ELF-1 (cell line): ENCODE measurements at regions not wholly inside any gene's neighbourhood (a gene's known extent, or its start where the extent isn't known, plus 50 kb on each side); places are given as distances from the start of the nearest gene placed in this dataset.

ENCODE experiments used
- DNase-seq: peaks from one replicate; pipeline ENCODE4 v3.0.0-alpha.2; 2016; ENCODE audit warnings: low read depth, low spot score

DNA sequence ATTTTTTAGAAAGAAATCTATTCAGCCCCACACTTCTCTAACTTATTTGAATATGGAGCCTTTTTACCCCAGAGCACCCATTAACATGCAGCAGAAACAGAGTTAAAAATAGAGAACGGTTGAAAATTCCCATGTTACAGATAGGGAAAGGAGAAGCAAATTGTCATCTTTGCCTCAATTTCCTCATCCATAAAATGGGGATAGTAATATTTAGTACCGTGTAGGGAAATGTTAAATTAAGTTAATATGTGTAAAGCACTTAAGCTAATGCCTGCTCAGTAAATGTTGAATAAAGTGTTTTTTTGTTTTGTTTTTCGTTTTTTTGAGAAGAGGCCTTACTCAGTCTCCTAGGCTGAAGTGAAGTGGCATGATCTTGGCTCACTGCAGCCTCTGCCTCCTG is 50.3 kb downstream of the NAV1 start:
- DNase-seq, result no peak

DNA sequence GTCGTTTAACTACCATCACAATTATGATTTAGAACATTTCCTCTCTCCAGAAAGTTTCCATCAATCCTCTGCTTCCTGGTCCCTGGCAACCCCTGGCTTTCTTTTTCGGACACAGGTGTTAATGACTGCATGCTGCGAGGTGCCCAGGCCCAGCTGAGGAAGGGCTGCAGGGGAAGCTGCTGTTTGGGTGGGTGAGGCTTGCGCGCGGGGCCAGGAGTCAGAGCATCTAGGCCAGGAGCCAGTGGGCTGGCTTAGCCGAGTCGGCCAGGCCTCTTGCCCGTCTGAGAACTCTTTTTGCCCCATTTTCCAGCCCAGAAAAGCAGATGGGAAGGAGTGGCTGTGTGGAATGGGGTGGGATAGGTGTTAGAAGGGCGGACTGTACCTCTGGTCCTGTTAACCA is 51.5 kb downstream of the NAV1 start:
- DNase-seq, result no peak

DNA sequence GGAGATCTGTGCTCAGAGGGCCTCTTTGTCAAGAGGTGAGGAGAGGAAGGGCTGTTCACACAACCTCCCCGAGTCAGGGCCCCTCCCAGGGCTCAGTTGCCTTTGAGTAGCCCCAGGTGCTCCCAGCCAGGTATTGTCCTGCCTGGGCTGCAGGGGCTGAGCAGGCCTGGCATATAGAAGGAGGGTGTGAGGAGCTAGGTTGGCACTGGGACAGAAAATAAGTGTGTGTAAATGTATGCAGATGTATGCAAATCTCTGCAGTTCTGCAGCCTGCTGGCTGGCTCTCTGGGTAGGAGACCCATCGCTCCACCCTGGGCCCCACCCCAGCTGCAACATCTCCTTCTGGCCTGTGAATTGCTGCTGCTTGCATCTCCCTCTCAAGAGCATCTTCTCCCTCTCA is 52.4 kb downstream of the NAV1 start:
- DNase-seq, result no peak

DNA sequence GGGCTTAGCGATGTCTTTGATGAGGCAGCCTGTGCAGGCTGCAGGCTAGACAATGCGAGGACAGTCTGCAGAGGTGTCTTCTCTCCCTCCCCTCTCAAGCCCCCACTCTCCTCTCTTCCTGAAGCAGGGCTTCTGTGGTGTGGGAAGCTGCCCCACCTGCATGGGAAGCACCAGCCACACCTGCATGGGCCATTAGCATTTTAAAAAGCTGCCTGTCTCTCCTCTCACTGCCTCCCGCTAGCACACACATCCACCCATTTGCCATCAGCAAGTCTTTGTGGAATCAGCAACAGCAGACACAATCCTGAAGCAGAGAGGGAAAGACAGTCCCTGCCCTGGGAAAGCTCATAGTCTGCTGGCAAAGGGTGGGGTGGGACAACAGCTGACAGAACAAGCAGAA is 53.1 kb downstream of the NAV1 start:
- DNase-seq, result peak; percentile 40

DNA sequence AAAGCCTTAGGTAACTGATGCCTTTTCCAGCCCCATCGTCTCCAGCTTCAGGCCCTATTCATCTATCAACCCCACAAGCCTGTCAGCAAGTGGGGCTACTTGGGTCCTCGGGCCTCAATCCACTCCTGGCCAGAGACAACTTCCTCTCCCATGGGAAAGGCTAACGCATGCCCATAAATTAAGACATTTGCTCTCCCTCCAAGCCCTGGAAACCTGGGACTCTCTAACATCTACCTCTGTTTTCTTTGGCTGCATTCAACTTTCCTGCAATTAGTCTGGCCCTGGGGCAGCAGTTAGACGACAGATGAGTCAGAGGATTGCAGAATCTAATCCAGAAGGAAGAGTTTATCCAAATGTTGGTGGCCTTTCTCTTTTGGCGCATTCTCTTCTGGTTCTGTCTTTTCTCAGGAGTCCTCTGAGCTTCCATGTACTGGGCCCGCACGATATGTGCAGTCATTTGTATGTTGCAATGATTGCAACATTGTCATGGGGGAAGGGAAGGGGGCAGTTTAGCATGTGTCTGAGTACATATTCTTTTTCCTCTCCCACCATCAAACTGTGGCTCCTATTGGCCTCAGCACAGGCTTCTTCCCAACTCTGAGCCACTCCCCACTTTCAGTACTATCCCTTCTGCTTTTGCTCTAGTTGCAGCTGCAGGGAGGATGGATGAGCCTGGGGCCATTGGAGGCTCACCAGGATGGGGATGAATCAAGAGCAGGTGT is 54.4 kb downstream of the NAV1 start:
- peak; percentile 33 for DNase-seq

DNA sequence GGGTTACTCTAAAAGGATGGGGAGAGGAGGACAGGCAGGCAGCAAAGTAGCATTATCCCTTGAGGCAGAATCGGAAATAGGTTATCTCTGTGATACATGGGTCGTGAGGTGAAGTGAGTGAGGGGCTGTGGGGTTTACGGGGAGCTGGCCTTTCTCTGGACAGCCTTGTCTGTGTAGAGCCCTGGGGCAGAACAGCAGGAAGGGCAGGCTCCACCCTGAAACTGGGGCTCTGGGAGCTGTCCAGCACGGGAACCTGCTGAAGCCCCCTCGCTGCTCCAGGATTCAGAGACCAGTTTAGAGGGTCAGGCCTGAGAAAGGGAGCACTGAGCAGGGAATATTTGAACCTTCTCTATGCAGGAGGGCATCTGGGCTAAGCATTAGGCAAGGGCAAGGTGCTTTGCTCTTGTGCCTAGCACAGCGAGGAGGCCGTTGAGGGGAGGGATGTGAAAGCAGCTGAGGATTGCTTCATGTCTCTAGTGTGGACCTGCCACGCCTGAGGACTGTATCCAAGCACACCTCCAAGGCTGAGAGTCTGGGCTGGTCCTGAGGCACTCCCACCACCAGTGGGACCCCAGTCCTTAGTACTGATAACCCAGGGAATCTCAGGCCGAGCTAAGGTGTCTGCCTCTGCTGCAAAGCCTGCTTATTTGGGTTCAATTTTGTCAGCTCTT is 55.8 kb downstream of the NAV1 start:
- DNase-seq, result peak; percentile 83

DNA sequence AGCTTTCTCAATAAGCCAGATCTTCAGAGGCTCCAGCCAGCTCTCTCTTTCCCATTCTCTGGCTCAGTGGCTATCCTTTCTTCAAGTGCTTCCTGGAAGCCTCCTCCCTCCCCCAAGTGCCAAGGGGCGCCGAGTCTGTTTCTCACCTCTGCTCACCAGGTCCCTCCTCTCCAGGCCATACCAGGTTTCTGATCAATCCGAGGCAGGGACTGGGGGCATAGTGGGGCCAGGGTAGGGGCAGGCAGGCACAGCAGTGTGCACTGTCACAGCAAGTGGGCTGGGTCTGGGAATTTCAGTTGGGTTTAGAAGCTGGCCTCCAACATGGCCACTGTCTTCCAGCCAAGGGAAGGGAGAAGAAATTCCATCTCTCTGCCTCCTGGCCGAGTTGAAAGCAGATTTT is 56.5 kb downstream of the NAV1 start:
- no peak for DNase-seq

DNA sequence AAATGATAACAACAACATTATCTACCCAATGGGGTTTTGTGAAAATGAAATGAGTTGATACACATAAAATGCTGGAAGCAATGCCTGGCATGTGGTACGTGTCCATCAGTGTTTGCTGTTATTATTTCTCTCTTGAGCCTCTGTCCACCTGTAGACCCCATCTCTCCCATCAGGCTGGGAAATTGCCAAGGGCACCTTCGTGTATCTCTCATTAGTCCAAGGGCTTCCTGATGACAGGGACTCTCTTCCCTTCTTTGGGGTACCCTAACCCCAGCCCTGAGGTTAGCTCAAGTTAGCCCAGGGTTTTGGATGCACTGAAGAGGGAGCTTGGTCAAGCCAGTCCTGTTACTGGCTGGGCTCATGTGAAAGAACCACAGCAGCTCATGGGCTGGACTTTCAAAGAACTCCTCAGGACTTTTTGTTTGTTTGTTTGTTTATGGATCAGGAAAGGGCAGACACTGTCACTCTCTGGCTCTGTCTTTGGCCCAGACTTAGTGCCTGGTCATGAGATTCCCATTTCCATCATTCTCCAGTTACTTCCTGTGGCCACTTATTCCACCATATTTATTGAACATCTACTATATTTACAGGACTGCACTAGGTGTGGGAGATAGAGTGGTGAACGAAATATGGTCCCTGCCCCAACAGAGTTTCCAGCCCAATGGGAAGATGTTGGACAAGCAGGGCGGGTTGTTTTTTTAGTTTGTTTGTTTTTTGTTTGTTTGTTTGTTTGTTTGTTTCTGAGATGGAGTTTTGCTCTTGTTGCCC is 57.4 kb downstream of the NAV1 start:
- no peak for DNase-seq

DNA sequence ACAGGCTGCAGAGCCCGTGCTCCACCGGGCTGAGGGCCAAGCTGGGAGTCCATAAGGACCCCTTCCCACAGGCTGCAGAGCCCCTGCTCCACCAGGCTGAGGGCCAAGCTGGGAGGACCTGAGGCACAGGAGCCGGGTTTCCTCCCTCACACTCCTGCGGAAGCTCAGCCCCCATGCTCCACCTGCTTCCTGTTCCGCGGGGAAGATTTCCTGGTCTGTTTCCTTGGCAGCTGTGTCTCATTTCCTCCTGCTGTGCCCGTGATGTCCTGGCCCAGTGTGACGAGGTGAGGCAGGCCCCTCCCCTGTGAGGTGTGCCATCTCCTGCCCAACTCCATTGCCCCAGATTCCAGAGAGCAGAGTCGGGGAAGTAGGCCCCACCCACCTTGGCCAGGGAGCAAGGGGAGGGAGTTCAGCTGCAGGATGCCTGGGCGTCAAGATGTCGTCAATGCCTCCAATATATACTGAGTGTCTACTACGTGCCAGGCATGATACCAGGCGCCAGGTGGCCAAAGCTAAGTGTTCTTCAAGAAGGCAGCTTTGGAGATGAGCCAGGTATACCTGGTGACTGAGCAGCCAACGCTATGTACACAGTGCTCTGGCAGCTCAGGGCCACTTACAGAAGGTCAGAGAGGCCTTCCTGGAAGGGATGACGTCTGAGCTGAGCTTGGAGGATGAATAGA is 58.8 kb downstream of the NAV1 start:
- no peak for DNase-seq

DNA sequence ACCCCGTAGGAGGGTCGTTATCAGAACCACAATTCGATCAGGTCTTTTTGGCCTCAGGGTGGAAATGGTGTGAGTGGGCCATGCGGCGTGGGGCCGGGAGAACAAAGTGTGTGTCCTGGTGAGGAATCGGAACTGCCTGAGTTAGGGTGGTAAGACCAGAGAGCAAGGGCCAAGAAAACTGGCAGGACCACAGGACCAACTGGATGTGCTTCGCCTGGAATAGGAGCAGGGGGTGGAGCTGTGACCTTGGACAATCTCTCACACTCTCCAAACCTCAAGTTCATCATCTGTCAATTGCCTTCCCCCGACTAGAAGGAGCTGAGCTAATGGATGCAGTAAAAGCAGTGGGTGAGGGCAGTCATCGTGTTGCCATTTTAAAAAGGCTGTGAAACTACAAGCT is 59.5 kb downstream of the NAV1 start:
- no peak for DNase-seq

DNA sequence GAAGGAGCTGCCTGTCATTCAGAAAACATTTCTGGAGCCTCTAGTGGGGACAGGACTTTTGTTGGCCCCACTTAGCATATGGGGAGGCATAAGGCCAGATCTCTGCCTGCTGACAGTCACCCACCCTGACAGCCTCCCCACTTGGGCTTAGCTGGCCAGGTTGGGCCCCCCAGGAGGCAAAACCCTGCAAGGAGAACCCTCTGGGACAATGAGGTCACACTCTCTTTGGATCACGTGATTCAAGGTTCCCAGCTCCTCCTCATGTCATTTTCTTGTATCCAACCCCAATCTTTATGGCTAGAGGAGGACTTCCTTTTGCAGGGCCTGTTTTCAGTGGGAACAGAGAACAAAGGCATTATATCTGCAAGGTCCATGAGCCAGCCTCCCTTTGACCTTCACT is 60.0 kb downstream of the NAV1 start:
- DNase-seq, result no peak

DNA sequence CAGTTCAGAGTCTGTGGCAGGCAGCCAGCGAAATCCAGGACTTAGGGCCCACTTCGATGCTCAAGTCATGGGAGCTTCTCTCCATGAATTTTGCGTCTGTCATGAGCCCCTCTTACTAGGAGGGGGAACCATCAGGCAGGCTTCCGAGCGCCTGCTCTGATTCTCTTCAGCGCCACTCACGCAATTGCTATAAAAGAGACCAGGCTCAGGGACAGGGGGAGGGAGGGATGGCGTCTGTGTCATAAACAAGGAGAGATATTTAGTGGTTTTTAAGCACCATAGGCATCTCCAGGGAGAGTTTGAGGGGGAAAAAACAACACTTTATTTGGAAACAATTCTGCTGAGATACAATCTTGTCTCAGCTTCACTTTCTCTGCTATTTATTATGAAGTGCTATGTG is 60.6 kb downstream of the NAV1 start:
- no peak for DNase-seq

DNA sequence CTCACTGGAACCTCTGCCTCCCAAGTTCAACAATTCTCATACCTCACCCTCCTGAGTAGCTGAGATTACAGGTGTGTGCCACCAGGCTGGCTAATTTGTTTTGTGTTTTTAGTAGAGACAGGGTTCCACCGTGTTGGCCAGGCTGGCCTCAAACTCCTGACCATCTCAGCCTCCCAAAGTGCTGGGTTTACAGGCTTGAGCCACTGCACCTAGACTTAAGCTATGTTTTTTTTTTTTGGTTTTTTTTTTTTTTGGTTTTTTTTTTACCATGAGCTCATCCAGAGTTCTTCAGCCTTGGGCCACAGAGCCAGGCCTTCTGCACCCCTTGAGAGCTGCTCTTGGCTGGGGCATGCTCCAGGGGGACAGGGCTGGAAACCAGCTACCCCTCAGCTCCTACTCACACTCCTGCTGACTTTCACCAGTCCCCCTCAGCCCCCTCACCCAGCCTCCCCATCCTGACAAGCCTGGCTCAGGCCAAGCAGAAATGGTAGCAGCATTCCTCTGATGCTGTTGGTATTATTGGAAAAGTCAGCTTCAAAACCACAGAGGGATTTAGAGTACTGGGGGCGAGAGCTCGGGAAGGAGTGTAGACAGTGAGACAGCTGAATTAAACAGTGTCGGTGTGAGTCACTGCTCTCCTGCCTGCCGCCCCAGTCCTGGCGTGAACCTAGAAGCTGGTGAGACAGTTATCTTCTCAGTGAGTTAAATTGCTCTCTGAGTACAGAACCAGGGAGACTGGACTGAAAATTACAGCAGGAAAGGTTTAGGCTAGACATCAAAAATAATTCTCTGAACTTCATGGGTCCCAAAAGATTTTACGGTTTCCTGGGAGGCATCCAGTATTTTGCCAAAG is 63.7 kb downstream of the NAV1 start:
- DNase-seq, result no peak

DNA sequence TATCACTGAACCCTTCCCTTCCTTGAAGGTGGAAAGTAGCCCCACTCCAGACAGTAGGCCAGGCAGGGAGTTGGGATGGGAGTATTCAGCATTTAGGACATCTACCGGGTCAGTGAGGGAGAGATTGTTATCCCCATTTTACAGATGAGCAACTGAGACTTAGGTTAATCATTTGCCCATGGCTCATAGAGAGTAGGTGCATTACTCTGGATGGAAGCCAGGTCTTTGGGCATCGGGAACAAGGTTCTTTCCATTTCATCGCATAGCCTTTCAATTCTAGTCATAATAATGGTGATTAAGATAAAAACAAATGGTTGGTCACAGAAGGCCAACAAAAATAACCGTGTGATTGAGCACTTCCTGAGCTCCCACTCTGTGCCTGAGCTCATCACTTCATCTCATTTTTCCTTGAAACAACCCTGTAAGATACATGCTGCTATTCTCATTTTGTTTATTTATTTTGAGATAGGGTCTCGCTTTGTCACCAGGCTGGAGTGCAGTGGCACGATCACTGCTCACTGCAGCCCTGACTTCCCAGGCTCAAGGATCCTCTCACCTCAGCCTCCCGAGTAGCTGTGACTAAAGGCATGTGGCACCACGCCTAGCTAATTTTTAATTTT is 64.8 kb downstream of the NAV1 start:
- no peak for DNase-seq

DNA sequence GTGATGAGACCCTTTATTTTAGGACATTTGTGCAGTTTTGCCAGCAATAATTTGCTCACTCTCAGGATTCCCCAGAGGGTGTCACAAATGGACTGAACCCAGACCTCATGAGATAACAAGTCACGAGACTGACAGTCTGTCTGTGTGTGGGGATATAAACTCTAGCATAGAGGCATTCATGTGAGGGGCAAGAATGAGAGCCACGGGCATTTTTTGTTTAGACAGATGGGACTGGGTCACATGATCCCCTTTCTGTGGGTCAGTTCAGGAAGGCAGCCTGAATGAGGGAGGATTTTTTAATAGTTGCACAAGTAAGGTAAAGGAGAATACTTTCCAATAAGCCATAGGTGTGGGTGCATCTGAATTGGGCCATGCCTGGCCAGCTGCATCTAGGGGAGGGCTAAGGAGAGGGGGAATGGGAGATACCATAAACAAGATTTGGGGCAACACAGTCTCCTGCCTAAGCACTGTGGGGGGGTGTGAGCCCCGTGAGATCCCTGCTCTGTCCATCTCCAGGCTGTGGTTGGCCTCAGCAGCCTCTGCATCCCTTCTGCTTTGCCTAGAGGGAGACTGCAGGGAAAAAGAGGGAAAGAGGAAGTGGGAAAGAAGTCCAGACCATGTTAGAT is 66.6 kb downstream of the NAV1 start:
- no peak for DNase-seq

DNA sequence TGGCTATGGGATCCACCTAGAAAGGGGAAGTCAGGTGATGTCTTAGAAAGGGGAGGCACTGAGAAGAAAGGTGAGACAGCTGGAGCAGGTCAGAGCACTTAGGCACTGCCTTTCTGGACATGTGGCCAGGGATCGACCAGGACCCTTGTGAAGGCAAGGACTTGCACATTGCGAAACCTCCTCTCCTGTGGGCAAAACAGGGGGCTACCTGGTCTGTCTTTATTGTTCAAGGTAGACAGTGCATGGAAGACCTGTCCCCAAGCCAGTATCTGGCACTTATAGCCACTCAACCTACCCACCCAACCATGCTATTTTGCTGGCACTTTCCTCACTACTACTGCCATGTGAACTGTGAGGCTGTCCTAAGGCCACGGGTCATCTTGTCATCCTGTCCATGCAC is 67.2 kb downstream of the NAV1 start:
- DNase-seq, result no peak

DNA sequence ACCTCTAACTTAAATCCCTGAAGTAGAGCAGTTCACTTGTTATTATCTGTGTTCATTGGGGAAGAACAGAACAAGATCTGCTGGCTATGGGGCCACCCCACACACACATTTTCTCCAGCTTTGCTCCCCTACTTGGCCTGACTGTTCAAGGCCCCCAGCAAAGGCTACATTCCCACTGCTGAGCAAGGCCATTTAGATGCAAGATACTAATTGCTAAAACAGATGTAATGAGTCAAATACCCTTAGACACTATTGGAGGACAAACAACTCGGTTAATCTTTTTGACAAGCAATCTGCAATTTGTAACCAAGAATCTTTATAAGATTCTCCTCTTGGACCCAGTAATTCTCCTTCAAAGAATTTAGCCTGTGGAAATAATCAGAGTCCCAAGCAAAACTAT is 67.7 kb downstream of the NAV1 start:
- DNase-seq, result no peak

DNA sequence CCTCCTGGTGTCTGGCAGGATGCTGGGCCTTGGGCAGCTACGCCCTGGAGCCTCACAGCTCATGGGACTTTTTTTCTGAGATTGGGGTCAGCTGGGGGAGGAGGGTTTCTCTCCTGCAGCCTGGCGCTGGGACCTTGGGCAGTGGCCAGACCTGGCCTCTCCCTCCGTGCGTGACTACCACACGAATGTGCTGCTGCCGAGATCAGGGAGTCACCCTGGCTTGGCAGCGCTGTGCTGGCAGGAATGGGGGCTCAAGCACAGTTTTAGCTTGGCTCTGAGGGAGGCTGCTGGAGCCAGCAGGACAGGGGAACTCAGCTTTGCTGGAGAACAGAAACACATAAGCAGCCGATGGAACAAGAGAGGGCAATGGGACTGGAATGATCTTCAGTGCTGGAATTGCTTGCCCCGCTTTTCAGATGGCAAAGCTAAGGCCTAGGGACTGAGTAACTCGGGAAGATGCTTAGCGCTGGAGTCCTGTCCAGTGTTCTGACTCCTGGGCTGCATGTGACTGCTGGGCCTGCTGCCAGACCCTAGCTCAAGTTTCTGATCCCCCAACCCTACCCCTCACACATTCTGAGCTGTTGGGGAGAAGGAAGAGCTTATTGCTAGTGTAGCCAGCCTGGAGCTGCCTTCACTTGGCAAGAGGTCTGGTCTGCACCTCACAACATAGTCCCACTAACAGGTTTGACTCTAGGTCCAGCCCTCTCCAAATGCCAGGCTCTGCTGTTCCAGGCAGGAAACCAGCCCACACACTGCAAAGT is 69.9 kb downstream of the NAV1 start:
- no peak for DNase-seq

DNA sequence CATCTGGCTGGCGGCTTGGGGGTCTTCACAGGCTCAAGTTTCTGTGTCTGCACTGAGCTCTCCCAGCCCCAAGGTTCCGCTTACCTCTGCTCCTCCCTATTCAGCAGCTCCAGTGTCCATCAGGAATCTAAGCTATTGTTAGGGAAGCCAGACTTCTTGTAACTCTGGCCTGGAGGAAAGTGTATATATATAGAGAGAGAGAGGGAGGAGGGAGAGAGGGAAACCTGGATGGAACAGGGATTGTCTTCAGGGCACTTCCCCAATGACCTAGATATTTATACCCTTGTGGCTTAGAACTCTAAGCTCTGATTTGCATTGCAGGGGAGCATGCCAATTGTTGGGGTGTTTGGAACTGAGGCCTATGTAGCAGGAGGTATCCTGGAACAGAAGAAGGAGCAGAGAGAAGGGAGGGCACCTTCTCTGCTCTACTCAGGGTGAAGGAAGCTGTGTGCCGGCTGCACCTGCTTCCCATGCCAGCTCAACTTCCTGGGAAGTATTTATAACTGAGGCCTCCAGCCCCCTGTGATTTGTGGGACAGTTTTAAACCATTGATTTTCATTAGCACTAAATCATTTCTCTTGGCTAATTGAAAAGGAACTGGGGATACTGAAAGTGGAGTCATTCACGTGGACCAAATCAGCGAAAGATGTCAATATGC is 70.9 kb downstream of the NAV1 start:
- DNase-seq, result no peak
